ENCODE measurements at regions not wholly inside any gene's neighbourhood (a gene's known extent, or its start where the extent isn't known, plus 50 kb on each side); places are given as distances from the start of the nearest gene placed in this dataset.

- Histone ChIP-seq H3K9me3 (no peaks in the 10 kb centered on the region), H3K27me3 (peaks cover 0 to 6% of the 10 kb centered on the region in 2 donors), H3K36me3 (no peaks in the 10 kb centered on the region), H3K4me1 (no peaks in the 10 kb centered on the region), H3K27ac (no peak overlapping the region), H3K4me3 (no peak overlapping the region)
- ATAC-seq (no peak), DNase-seq (no peak)
- TF ChIP-seq CTCF (IDR thresholded peaks at IDR 0.05): no peak
- intact Hi-C loops (cut with DNase I): loop anchor here in 1 of 2 donors (10.0 kb wide), 1 partner anchor 455 kb away; no protein-coding TSS in a partner anchor
Measured at GRCh38 chr20:9969626-9970025, 65.2 kb upstream of the ANKEF1 start.

GRCh38 chr20:9968015-9968414, 66.8 kb upstream of the ANKEF1 start:
- Histone ChIP-seq H3K27ac (no peak overlapping the region), H3K27me3 (peaks cover 0 to 6% of the 10 kb centered on the region in 2 donors), H3K36me3 (no peaks in the 10 kb centered on the region), H3K4me1 (no peaks in the 10 kb centered on the region), H3K4me3 (no peak overlapping the region), H3K9me3 (no peaks in the 10 kb centered on the region)
- no peak for TF ChIP-seq CTCF (IDR thresholded peaks at IDR 0.05)
- ATAC-seq: no peak
- no peak for DNase-seq
- intact Hi-C loops (cut with DNase I): no loop called here

- no peak for DNase-seq
- Histone ChIP-seq H3K36me3 (no peaks in the 10 kb centered on the region), H3K4me1 (no peaks in the 10 kb centered on the region), H3K27me3 (peaks cover 0 to 6% of the 10 kb centered on the region in 2 donors), H3K27ac (no peak overlapping the region), H3K9me3 (no peaks in the 10 kb centered on the region), H3K4me3 (no peak overlapping the region)
- no peak for ATAC-seq
- intact Hi-C loops (cut with DNase I): no loop called here
- TF ChIP-seq CTCF (IDR thresholded peaks at IDR 0.05): peak in 1 of 2 donors; percentile 11
Measured at GRCh38 chr20:9966966-9967365, 67.8 kb upstream of the ANKEF1 start.

- intact Hi-C loops (cut with DNase I): no loop called here
- no peak for ATAC-seq
- no peaks in the 10 kb centered on the region for H3K4me1 ChIP-seq
- H3K27ac ChIP-seq: no peak overlapping the region
- no peak overlapping the region for H3K4me3 ChIP-seq
- no peaks in the 10 kb centered on the region for H3K9me3 ChIP-seq
- no peaks in the 10 kb centered on the region for H3K36me3 ChIP-seq
- no peak for DNase-seq
- no peak for TF ChIP-seq CTCF (IDR thresholded peaks at IDR 0.05)
- peaks cover 0 to 6% of the 10 kb centered on the region in 2 donors for H3K27me3 ChIP-seq
Measured at GRCh38 chr20:9963029-9963428, 71.8 kb upstream of the ANKEF1 start.

GRCh38 chr20:9958693-9959092, 76.1 kb upstream of the ANKEF1 start:
- Histone ChIP-seq H3K27me3 (no peaks in the 10 kb centered on the region), H3K27ac (no peak overlapping the region), H3K4me3 (no peak overlapping the region), H3K4me1 (no peaks in the 10 kb centered on the region), H3K9me3 (no peaks in the 10 kb centered on the region), H3K36me3 (no peaks in the 10 kb centered on the region)
- intact Hi-C loops (cut with DNase I): no loop called here
- ATAC-seq (no peak), DNase-seq (no peak)
- no peak for TF ChIP-seq CTCF (IDR thresholded peaks at IDR 0.05)

All from left lung (tissue), 4 donors.